NB4 (cell line): ENCODE measurements at regions not wholly inside any gene's neighbourhood (a gene's known extent, or its start where the extent isn't known, plus 50 kb on each side); places are given as distances from the start of the nearest gene placed in this dataset.

Source experiments
- CTCF ChIP-seq: IDR thresholded peaks from one replicate; pipeline ENCODE4 v1.5.1; 2012; ENCODE audit warnings: low read depth, low read length
- POLR2A ChIP-seq: IDR thresholded peaks from 2 replicates; pipeline ENCODE4 v1.6.1; 2011; ENCODE audit warnings: mild to moderate bottlenecking; ENCODE audit not compliant: insufficient read length; ENCODE audit errors: extremely low read depth

GRCh38 chr9:18346745-18347144, 127.2 kb upstream of the ADAMTSL1 start:
- TF ChIP-seq POLR2A (no peak), CTCF (no peak)
